ENCODE measurements at regions not wholly inside any gene's neighbourhood (a gene's known extent, or its start where the extent isn't known, plus 50 kb on each side); places are given as distances from the start of the nearest gene placed in this dataset.

DNA sequence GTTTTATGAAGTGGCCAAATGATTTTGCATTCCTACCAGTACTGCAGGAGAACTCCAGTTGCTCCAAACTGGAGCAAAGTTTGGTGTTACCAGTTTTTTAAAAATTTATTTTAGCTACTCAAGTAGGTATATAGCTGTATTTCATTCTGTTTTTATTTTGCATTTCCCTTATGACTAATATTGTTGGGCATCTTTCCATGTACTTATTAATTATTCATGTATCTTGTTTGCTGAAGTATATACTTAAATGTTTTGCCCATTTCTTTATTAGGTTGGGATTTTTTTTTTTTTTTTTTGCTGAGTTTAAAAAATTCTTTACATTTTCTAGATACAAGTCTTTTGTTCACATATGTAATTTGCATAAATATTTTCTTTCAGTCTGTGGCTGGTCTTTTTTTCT is 386.6 kb upstream of the DAB2 start:
- DNase-seq (ENCODE audit: low spot score) = no peak

DNA sequence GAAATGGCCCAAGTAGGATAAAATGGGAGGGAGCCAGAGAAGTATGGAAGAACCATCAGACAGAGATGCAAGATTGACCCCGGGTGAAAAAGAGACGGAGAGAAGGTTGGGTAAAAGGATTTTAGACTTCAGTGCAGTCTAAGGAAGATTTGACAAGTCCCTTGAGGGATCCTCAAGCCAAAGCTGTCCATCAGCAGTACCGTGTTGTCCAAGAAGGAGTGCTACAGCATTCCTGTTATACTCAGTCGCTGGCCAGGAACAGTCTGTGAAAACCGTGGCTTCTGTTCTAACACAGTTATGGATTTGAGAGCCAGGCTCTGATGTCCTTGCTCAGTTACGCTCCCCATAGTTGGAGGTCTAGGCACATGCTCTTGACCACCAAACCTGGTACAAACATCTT is 383.9 kb upstream of the DAB2 start:
- no peak for DNase-seq (ENCODE audit: low spot score)

DNA sequence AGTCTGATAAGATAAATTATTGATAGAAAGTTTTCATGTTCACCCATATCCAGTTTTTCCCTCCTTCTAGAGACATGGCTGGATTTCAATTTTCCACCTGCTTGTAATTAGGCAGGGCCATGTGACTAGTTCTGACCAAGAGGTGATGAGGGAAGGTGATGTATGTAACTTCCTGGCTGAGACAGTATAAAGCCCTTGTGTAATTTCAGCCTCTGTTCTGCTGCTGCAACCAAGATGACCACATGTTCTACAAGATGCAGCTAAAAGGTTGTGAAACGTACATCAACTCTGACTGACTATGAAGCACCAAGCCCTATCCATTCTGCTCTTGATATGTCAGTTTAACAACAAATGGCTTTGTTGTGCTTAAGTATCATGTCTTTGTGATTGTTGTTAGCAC is 376.5 kb upstream of the DAB2 start:
- no peak for DNase-seq (ENCODE audit: low spot score)

DNA sequence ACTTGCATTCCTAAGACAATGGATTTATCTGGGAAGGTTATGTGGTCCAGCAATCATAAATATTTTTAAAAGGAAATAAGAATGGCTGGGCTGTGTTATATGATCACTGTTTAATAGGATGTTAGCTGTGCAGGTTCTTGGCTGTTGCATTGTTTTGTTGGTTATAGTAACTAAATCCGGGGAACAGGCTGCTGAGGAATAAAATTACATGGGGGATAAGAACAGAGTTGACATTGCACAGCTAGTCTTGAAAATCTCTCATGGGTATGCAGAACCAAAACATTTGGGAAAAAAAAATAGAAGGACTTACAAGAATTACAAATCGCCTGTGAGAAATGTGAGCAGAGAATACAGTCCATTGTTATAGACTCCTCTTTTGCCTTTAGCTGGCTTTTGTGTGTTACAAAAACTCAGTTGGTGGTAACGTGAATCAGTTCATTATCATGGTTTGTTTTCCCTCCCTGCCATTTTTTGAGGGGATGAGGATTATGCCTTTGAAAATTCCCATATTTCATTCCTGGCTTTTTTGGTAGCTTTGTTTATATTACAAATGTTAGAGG is 375.3 kb upstream of the DAB2 start:
- DNase-seq (ENCODE audit: low spot score) = no peak

DNA sequence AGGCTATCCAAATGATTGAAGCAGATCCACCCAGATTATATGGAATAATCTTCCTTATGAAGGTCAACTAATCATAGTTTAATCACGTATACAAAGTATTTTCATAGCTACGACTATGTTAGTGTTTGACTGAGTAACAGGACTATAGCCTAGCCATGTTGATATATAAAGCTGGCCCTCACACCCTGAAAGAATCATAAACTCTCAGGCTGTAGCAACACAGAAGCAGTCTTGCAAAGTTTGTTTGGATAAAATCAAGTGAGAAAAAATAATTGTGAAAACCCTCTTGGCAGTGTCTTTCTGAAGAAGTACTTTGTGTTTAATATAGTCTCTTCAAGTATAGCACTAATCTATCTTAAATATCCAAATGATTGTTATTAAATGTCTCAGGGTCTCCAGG is 374.5 kb upstream of the DAB2 start:
- DNase-seq (ENCODE audit: low spot score) = no peak

DNA sequence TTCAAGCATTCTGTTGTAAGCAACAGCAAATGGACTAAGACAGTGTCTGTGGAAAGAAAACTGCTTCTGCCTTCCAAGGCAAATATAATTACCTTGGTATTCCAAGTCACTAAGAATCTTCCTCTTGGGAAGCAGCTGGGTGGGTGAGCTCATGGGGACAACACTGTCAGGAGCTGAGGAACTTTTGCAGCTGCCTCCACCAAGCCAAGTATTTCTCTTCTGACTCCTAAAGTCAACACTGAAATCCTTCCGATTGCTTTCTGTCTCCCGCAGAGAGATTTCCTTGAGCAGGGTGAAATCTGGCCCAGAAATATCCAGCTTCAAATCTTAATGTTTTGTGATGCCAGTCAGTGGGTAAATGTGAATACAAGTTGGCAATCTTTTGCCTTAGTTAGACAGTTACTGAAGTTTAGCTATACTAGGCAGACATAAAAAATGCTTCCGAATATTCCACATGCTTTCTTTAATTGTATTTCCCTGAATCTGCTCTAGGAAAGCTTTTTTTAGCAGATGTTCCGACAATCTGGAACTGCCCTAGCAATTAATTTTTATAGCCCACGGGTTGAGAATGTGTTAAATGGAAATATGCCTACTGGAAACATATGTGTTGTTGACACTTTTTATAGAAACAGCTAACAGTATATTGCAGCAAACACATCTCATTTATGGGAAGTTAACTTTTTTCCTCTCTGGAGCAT is 369.9 kb upstream of the DAB2 start:
- DNase-seq (ENCODE audit: low spot score) = no peak

DNA sequence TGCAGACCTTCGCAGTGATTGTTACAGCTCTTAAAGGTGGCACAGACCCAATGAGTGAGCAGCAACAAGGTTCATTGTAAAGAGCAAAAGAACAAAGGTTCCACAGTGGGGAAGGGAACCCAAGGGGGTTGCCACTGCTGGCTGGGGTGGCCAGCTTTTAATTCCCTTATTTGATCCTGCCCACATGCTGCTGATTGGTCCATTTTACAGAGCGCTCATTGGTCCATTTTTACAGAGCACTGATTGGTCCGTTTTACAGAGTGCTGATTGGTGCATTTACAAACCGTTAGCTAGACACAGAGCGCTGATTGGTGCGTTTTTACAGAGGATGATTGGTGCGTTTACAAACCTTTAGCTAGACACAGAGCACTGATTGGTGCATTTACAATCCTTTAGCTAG is 360.6 kb upstream of the DAB2 start:
- DNase-seq (ENCODE audit: low spot score) = no peak

DNA sequence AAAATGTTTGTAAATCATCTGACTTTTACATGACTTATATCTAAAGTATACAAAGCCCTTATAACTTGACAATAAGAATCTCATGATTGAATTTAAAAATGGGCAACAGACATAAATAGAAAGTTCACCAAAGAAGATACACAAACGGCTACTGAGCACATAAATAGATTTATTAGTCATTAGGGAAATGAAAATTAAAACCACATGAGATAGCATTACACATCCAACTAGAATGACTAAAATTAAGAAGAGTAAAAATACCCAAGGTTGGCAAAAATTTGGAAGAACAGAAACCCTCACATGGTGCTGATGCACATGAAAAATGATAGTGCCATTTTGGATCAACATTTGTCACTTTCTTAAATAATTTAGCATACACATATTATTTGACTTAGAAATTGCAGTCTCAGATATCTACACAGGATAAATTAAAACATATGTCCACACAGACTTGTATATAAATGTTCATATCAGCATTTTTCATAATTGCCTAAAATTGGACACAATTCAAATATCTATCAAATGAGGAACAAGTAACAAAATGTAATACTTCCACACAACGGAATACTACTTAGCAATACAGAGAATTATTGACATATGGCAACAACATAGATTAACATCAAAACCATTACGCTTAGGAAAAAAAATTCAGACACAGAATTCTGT is 359.1 kb upstream of the DAB2 start:
- no peak for DNase-seq (ENCODE audit: low spot score)

DNA sequence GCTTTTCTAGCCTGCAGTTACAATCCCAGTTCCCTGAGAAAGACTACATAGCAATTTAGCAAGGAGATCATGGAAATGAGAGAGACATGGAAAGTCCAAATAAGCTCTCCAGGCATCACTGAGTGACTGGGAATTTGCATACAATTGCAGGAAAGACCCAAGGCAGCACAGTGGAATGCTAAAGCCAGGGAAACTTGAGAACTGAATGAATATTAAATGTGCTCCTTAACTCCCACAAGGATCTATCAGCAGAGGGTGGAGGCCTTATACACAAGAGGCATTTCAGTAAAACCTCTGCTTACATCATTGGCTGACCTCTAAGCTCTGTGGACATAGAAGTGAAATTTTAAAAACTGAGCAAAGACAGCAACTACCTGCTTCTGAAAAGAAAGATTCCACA is 355.6 kb upstream of the DAB2 start:
- DNase-seq (ENCODE audit: low spot score) = no peak

DNA sequence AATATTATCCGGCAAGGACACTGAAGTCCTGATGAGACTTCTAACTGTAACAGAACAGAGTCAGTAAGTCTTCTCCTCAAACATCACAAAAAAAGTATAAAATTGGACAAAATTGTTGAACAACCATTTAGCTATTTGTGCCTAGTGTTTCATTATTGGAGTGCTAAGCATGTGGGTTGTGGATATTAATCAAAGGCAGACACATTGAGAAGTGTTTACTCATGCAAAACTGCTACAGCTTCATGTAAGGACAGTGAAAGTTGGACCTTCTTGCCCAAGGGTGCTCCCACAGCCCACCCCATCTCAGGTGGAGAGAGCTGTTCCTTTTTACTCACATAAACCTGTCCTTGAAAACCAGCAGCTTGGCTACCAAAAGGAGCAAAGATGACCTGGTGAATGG is 355.1 kb upstream of the DAB2 start:
- DNase-seq (ENCODE audit: low spot score) = no peak

DNA sequence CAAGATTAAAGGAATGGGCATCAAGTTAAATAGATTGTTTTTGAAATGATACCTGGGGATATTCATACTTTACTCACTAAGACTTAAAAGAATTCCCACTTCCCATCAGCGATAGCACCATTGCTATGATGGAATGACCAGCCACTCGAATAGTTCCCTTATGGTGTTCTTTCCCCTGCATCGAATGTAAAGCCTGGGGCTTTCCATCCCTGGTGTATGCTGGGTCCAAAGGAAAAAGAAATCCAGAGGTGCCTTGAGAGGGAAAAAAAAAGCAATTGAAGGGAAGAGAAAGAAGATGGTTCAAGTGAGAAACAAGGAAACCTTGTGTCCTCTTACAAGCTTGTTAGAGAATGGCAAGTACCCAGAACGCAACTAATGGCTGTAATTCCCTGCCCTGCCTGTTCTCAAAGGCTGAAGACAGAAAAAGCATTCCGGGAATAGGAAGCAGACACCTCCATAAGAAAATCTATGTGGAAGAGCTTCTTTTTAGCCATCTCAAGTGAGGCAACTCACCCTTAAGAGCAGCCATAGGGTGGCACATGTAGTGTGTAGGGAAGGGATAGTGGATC is 351.1 kb upstream of the DAB2 start:
- no peak for DNase-seq (ENCODE audit: low spot score)

DNA sequence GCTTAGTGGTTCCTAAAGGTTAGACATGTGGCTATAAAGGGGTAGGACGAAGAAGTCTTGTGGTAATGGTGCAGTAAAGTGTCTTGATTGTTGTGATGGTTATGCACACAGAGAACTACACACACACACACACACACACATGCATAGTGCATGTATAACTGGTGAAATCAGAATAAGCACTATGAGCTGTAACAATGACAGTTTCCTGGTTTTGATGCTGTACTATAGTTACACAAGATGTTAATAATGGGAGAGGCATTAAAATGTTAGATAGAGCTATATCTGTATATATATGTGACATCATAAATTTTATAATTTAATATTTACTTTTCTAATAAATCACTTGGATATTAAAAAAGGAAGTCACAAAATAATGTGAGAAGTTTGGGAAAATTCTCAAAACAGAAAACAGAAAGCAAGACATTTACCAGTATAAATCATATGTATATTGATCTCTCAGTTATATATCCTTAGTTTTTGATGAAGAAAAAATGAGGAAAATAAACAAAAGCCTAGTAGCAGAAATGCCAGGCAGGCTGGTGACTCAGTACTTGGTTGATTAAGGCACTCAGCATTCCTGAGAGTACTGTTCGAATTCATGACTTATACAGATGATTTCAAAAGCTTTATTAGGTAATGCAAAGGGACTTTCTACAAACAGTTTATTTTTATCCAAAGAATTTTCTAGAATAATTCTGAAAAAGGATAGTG is 350.5 kb upstream of the DAB2 start:
- peak; percentile 86 for DNase-seq (ENCODE audit: low spot score)

DNA sequence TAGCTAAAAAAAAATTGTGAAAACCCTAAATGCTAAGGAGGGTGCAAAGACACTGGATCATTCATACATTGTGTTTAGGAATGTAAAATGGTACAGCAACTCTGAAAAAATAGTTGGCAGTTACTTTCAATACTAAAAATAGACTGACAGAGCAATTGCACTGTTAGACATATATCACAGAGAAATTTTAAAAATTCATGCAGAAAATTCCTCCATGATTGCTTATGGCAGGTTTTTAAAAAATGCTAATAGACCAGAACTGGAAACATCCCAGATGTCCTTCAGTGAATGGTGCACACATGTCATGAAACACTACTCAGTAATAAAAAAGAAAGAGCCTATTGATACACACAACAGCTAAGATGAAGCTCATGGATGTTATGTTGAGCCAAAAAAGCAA is 349.8 kb upstream of the DAB2 start:
- no peak for DNase-seq (ENCODE audit: low spot score)

DNA sequence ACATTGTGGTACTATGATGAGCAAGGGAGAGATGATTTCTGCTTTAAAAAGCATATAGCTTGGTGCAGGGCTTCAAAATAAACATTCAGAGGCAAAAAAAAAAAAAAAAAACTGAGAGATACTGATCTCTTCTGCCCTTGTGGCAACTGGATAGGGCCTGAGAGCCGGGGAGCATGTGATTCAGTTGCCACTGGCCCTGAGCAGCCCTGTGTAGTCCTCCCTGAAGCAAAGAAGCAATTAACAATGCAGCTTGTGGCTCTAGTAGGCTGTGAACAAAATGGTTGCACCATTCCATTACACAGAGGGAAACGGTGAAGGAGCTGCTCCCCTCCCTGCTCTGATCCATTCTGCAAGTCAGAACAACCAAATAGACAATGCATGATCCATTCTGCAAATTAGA is 347.5 kb upstream of the DAB2 start:
- DNase-seq (ENCODE audit: low spot score) = no peak

DNA sequence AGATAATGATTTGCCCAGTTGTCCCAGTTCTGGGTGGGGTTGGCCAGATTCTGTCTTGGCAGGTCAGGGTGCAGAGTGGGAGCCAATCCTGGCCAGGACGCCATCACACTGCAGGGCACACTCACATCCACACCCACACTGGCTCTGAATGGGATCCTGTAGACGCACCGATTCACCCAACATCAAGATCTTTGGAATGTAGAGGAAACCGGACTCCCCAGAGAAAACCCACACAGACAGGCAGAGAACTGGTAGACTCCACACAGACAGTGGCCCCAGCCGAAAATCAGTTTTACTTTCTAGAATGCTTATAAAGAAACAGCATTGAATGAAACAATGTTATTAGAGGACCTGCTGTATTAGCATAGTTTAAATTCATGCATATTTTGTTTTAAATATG is 343.1 kb upstream of the DAB2 start:
- no peak for DNase-seq (ENCODE audit: low spot score)

DNA sequence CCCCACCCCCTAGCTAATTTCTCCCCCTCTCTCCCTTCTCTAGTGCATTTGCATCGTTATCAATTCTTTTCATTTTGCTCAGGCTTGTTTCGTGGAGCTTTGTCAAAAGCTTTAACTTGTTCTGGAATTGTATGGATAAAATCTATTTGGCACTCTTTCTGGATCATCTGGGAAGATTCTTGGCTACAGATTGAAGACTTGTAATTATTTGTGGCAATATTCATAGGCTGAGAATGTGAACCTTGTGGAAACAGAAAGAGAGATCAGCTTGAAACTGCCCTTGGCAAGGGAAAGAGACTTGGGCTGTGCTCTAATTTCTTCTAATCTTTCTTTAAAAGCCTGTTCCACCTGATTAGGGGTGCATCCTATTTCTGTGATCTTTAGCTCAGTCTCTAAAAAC is 340.6 kb upstream of the DAB2 start:
- no peak for DNase-seq (ENCODE audit: low spot score)

DNA sequence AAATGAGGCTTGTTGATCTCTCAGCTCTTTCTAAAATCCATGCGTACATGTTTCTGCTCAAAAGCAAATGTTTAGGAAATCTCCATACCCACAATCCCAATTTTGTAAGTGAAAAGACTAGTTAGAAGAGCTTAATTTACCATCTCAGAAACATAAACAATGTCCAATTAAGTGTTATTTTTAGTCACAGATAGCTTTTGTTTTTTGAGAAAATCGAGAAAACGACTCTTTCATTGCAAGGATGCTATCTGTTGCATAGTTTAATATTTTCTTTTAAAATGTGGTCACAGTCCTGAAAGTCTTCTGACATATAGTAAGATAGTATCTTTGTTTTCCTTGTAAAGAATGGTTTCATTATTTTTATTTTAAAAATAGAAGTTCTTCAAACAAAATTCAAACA is 338.0 kb upstream of the DAB2 start:
- no peak for DNase-seq (ENCODE audit: low spot score)

DNA sequence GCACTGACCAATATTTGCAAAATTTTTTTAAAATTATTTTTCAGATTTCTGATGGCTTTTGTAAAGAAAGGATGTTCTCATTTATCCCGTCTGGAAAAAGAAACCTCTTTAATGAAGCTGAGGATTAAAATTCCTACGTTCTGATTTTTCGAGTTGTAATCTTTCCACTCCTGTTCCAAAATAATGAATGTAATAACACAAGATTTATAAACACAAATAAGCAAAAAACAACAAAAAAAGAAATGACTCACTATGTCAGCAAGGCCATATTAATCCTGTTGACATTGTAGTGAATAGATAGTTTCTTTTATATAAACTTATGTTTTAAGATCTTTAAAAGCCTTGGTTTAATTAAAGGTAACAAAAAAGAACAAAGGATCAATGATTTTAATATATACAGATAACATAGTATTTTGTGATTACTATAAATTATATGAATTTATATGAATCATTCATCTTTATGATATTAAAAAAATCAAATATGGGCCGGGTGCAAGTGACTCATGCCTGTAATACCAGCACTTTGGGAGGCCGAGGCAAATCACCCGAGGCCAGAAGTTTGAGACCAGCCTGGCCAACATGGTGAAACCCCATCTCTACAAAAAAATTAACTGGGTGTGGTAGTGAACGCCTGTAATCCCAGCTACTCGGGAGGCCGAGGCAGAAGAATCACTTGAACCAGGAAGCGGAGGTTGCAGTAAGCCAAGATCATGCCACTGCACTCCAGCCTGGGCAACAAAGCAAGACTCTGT is 336.6 kb upstream of the DAB2 start:
- DNase-seq (ENCODE audit: low spot score) = no peak

DNA sequence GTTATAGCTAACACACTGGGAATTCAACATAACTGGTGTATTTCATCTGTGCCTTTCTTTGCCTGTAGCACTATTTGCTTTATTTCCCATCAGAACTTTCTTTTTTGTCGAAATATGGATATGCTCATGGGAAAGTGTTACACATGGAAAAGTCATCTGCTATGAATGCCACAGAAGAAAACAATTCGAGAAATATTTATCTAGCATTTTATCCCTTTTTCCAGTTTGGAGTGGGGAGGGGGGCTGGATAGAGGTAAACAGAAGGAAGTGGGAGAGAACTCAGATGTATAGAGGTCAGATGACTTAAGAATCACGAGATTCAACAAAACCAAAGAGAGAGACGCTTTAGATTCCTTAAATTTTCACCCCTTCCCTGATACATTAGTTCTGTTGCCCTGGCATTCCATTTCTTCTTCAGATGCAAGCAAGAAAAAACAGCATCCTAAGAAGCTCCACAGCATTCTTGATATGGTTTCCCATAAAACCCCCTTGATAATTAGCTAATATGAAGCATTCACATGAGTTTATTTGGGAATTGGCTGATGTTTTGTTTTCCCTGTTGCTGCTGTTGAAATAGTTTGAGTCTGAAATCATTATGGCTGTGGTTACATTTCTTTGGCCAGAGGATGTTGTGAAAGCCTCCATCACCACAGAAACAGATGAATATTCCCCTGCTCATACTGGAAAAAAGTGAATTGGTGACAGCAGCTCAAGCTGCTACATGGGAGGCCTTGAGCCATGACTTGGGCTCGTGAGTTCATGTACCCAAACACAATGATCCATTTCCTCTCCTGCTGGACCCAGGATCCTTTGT is 335.8 kb upstream of the DAB2 start:
- DNase-seq (ENCODE audit: low spot score) = peak; percentile 81

DNA sequence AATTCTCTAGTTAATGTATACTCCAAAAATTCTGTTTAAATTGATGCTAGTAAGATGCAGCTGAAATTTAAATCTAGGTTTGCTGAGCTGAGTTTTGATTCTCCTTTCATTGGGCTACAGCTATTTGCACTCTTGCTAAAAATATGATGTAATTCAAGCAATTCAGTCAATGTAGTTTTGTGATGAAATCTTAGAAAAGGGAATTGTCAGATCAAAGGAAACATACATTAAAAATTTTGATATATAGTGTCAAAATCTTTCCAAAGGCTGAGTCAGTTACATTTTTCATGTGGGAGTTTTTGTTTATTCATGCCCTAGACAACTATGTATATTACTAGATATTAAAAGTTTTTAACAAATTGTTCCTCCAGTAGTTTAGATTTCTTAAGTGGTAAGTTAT is 334.9 kb upstream of the DAB2 start:
- no peak for DNase-seq (ENCODE audit: low spot score)

DNA sequence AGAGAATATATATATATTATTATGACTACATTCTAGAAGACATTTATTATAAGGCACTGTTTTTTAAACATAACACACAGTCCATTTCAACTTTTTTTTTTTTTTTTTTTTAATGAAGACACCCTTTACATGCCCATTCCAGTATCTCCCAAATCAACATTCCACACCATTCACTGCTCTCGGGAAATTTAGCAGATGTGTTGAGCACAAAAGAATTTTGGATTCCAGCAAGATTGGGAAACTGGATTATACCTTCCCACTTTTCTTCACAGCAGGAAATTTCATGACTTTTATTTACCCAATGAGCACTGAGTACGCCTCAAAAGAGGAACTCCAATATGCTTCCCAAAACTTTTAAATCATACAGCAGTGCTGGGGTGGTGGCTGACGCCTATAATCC is 333.6 kb upstream of the DAB2 start:
- DNase-seq (ENCODE audit: low spot score) = no peak

Data from A172 (cell line).